PC-3 (cell line): ENCODE measurements at regions not wholly inside any gene's neighbourhood (a gene's known extent, or its start where the extent isn't known, plus 50 kb on each side); places are given as distances from the start of the nearest gene placed in this dataset.

Experiments used
- ATAC-seq: fragments of 200-7000 bp; cut with Tn5 transposase; 2 replicates; pipeline ENCODE4 v1.9.1; 2020; ENCODE audit warnings: mild to moderate bottlenecking, moderate library complexity
- BruUV-seq: library from RNA; stranded (reverse); fragments of 400-500 nt; replicated peaks from 2 replicates; lab custom pipeline; 2021; lab: Mats Ljungman, UMichigan
- CTCF ChIA-PET: fragments of 300-600 bp; sonication (Branson Sonifier 250); formaldehyde crosslinking; loops from one replicate; lab custom pipeline; 2022; ENCODE audit warnings: antibody characterized with exemption; lab: Charles Lee
- POLR2A ChIA-PET: fragments of 300-600 bp; sonication (Branson Sonifier 250); formaldehyde crosslinking; loops from one replicate; lab custom pipeline; 2022; ENCODE audit warnings: antibody characterized with exemption; ENCODE audit not compliant: unreplicated experiment; lab: Charles Lee
- DNase-seq: peaks from one replicate; pipeline ENCODE4 v3.0.0-alpha.2; 2015
- H2AFZ ChIP-seq: fragments of 300-600 bp; sonication (generic); 2 replicates; pipeline ENCODE4 v1.6.0; 2016; ENCODE audit warnings: antibody characterized with exemption, low read length
- H3F3A ChIP-seq: fragments of 300-600 bp; sonication (generic); one replicate; pipeline ENCODE4 v1.6.0; 2017; ENCODE audit warnings: antibody characterized with exemption, low read length, control low read depth, mild to moderate bottlenecking; ENCODE audit not compliant: unreplicated experiment
- H3K27ac ChIP-seq: fragments of 300-600 bp; sonication (generic); 2 replicates; pipeline ENCODE4 v1.5.1; 2016; ENCODE audit warnings: mild to moderate bottlenecking, low read length
- H3K27me3 ChIP-seq: fragments of 300-600 bp; sonication (generic); 2 replicates; pipeline ENCODE4 v1.6.1; 2016; ENCODE audit warnings: low read length, mixed read lengths
- H3K36me3 ChIP-seq: fragments of 300-600 bp; sonication (generic); 2 replicates; pipeline ENCODE4 v1.6.1; 2016; ENCODE audit warnings: low read depth, mixed run types, low read length, mixed read lengths
- H3K4me1 ChIP-seq: fragments of 300-600 bp; sonication (generic); 2 replicates; pipeline ENCODE4 v1.5.1; 2016; ENCODE audit warnings: low read length; ENCODE audit not compliant: insufficient read depth
- H3K4me2 ChIP-seq: fragments of 300-600 bp; sonication (generic); 2 replicates; pipeline ENCODE4 v1.6.0; 2016; ENCODE audit warnings: low read length
- H3K4me3 ChIP-seq: fragments of 300-600 bp; sonication (generic); 2 replicates; pipeline ENCODE4 v1.5.1; 2016; ENCODE audit warnings: mild to moderate bottlenecking, low read length, mixed read lengths
- H3K79me2 ChIP-seq: fragments of 300-600 bp; sonication (generic); 2 replicates; pipeline ENCODE4 v1.6.1; 2017; ENCODE audit warnings: low read length, mixed read lengths
- H3K9ac ChIP-seq: fragments of 300-600 bp; sonication (generic); 2 replicates; pipeline ENCODE4 v1.6.0; 2016; ENCODE audit warnings: mild to moderate bottlenecking, low read length
- H3K9me2 ChIP-seq: fragments of 300-600 bp; sonication (generic); replicated peaks from 2 replicates; pipeline ENCODE4 v1.6.1; 2016; ENCODE audit warnings: mixed run types, low read length, mixed read lengths
- H3K9me3 ChIP-seq: fragments of 300-600 bp; sonication (generic); 2 replicates; pipeline ENCODE4 v1.6.1; 2016; ENCODE audit warnings: low read length, mixed read lengths
- H4K20me1 ChIP-seq: fragments of 300-600 bp; sonication (generic); 2 replicates; pipeline ENCODE4 v1.6.1; 2016; ENCODE audit warnings: low read length, mixed read lengths
- EZH2 ChIP-seq: fragments of 300-600 bp; sonication (generic); IDR thresholded peaks from one replicate; pipeline ENCODE4 v1.6.1; 2017; ENCODE audit warnings: antibody characterized with exemption, mild to moderate bottlenecking, low read length; ENCODE audit not compliant: unreplicated experiment
- EZH2phosphoT487 ChIP-seq: fragments of 300-600 bp; sonication (generic); IDR thresholded peaks from 2 replicates; pipeline ENCODE4 v1.6.1; 2018; ENCODE audit warnings: mild to moderate bottlenecking, antibody characterized with exemption, low read length, borderline replicate concordance
- intact Hi-C: fragments of 100-400 bp; cut with micrococcal nuclease; formaldehyde crosslinking; loops from 2 replicates; pipeline ENCODE4 v1.9.0; 2023
- TF ChIP-seq, protein P1 (sequence below): fragments of 300-600 bp; sonication (generic); conservative IDR thresholded peaks from 2 replicates; pipeline ENCODE4 v1.5.1; 2017; ENCODE audit warnings: antibody characterized with exemption, low read depth, mild to moderate bottlenecking, low read length

DNA sequence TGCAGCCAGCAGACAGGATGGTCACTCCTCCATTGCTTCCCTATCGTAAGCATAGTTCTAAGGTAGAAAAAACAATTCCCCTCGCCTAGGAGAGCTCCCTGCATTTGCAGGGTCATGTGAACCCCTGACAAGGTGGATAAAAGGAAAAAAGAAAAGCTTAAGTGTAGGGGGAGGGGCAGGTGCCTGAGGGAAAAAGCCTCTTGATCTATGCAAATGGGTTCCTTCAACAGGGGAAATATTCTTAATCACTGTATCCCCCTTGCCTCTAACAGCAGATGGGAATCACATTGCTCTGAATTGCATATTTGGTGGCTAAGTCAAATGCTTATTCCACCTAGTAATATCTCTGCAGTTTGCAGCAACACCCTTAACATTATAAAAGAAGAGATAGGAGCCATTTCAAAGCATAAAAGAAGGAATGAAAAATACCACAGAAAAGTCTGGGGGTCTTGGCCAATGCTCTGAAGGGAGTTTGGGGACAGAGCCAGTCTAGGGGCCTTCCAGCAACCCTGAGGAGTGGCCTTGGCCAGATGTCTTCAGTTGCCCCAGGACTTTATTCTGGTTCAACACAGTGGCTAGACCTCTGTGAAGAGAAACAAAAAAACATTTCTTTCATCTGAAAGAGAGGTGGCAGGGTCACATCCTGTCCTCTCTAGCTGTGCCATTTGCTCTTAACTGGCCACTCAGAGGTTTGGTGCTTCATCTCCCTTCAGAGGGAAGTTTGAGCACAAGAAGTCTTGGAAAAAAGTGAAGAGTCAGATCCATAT is 660.4 kb upstream of the GJE1 start:
- H3K9me2 ChIP-seq = no peaks in the 10 kb centered on the region
- TF ChIP-seq, protein P1, sequence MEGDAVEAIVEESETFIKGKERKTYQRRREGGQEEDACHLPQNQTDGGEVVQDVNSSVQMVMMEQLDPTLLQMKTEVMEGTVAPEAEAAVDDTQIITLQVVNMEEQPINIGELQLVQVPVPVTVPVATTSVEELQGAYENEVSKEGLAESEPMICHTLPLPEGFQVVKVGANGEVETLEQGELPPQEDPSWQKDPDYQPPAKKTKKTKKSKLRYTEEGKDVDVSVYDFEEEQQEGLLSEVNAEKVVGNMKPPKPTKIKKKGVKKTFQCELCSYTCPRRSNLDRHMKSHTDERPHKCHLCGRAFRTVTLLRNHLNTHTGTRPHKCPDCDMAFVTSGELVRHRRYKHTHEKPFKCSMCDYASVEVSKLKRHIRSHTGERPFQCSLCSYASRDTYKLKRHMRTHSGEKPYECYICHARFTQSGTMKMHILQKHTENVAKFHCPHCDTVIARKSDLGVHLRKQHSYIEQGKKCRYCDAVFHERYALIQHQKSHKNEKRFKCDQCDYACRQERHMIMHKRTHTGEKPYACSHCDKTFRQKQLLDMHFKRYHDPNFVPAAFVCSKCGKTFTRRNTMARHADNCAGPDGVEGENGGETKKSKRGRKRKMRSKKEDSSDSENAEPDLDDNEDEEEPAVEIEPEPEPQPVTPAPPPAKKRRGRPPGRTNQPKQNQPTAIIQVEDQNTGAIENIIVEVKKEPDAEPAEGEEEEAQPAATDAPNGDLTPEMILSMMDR = no peak
- TF ChIP-seq EZH2 = no peak
- no peak for DNase-seq
- intact Hi-C loops = no loop called here
- peaks cover 9% of the 10 kb centered on the region for H3K4me1 ChIP-seq
- BruUV-seq = no TSS peak
- no peak overlapping the region for H3K27ac ChIP-seq
- ChIA-PET CTCF (no interaction called here), POLR2A (no interaction called here)
- no peak overlapping the region for H3K4me2 ChIP-seq
- H3K36me3 ChIP-seq = no peaks in the 10 kb centered on the region
- no peak overlapping the region for H2AFZ ChIP-seq
- H3K4me3 ChIP-seq = no peak overlapping the region
- no peaks in the 10 kb centered on the region for H3K79me2 ChIP-seq
- no peak overlapping the region for H3K9ac ChIP-seq
- no peaks in the 10 kb centered on the region for H3K9me3 ChIP-seq
- no peak for ATAC-seq
- no peaks in the 10 kb centered on the region for H3F3A ChIP-seq
- no peaks in the 10 kb centered on the region for H4K20me1 ChIP-seq
- H3K27me3 ChIP-seq = no peaks in the 10 kb centered on the region

GRCh38 chr6:141470810-141471209 is 661.9 kb upstream of the GJE1 start:
- Histone ChIP-seq H3K4me2 (no peak overlapping the region), H4K20me1 (no peaks in the 10 kb centered on the region), H3K9me3 (no peaks in the 10 kb centered on the region), H3K79me2 (no peaks in the 10 kb centered on the region), H3F3A (no peaks in the 10 kb centered on the region), H3K9ac (no peak overlapping the region), H3K27me3 (no peaks in the 10 kb centered on the region), H3K4me1 (peaks cover 14% of the 10 kb centered on the region), H3K36me3 (no peaks in the 10 kb centered on the region), H3K9me2 (no peaks in the 10 kb centered on the region), H3K27ac (no peak overlapping the region), H2AFZ (no peak overlapping the region), H3K4me3 (no peak overlapping the region)
- BruUV-seq = no TSS peak
- ATAC-seq = no peak
- CTCF ChIA-PET = no interaction called here
- TF ChIP-seq, protein P1 = no peak
- no peak for TF ChIP-seq EZH2phosphoT487
- intact Hi-C loops = no loop called here
- POLR2A ChIA-PET = no interaction called here
- no peak for DNase-seq

DNA sequence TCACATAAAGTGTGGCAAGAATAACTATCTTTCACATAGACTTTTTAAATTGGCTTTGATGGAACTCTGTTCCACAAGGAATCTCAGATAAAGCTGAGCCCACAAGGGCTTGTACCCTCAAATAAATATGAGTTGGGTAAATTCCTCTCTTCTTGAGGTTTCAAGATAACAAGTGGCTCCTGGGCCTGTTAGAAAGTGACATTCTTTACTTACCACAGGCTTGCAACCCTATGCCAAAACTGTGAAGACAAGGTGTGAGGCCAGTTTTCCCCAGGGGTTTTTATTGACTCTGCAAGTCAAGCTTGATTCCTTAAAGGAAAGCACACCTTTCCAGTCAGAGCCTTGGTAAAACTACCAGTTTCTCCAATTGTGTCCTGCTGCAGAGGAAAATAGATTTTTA is 664.8 kb upstream of the GJE1 start:
- H3K9ac ChIP-seq = no peak overlapping the region
- CTCF ChIA-PET = no interaction called here
- H3K79me2 ChIP-seq = no peaks in the 10 kb centered on the region
- H3K4me3 ChIP-seq = no peak overlapping the region
- peak; percentile 78 for ATAC-seq
- peak; percentile 67 for DNase-seq
- H4K20me1 ChIP-seq = no peaks in the 10 kb centered on the region
- TF ChIP-seq, protein P1 = no peak
- TF ChIP-seq EZH2 (no peak), EZH2phosphoT487 (no peak)
- no peaks in the 10 kb centered on the region for H3F3A ChIP-seq
- intact Hi-C loops = loop anchor here (1.0 kb wide), 1 partner anchor 94 kb away; no protein-coding TSS in a partner anchor
- no peaks in the 10 kb centered on the region for H3K9me3 ChIP-seq
- H3K27ac ChIP-seq = peak overlapping the region; percentile 1; the same call in 1 of the 2 replicates
- H3K4me2 ChIP-seq = no peak overlapping the region
- H3K27me3 ChIP-seq = no peaks in the 10 kb centered on the region
- no peaks in the 10 kb centered on the region for H3K9me2 ChIP-seq
- POLR2A ChIA-PET = no interaction called here
- H3K4me1 ChIP-seq = peaks cover 34% of the 10 kb centered on the region
- no peak overlapping the region for H2AFZ ChIP-seq
- BruUV-seq = no TSS peak
- H3K36me3 ChIP-seq = no peaks in the 10 kb centered on the region
